NCI-H1105 (cell line): ENCODE measurements at regions not wholly inside any gene's neighbourhood (a gene's known extent, or its start where the extent isn't known, plus 50 kb on each side); places are given as distances from the start of the nearest gene placed in this dataset.
"Not testable (repeated sequence)": the region's sequence is repeated elsewhere in the genome, so short reads cannot be mapped to it uniquely, and the experiment has no call there.

ENCODE experiments used
- DNase-seq: peaks from one replicate; lab custom pipeline; 2025; lab: John Stamatoyannopoulos, UW

GRCh38 chr1:232715154-232715553 is 85.2 kb upstream of the SIPA1L2 start:
- DNase-seq: no peak

DNA sequence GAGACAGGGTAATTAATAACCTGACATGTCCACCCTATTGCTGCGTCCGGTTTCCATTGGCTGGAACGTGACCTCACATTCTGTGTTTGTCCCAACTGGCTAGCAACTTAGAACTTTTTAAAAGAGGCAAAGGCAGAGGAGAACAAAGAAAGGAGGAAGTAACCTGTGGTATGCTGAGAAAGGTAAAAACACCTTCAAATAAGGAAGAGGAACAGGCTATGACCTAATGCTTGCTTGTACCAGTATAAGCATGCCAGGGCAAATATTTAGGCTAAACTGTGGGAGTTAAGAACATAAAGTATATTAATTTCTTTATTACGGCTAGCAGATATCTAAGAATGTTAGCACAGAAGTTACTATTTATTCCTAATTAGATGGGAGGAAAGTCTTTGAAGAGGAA is 87.3 kb upstream of the MAP10 start:
- DNase-seq: not testable (repeated sequence)

DNA sequence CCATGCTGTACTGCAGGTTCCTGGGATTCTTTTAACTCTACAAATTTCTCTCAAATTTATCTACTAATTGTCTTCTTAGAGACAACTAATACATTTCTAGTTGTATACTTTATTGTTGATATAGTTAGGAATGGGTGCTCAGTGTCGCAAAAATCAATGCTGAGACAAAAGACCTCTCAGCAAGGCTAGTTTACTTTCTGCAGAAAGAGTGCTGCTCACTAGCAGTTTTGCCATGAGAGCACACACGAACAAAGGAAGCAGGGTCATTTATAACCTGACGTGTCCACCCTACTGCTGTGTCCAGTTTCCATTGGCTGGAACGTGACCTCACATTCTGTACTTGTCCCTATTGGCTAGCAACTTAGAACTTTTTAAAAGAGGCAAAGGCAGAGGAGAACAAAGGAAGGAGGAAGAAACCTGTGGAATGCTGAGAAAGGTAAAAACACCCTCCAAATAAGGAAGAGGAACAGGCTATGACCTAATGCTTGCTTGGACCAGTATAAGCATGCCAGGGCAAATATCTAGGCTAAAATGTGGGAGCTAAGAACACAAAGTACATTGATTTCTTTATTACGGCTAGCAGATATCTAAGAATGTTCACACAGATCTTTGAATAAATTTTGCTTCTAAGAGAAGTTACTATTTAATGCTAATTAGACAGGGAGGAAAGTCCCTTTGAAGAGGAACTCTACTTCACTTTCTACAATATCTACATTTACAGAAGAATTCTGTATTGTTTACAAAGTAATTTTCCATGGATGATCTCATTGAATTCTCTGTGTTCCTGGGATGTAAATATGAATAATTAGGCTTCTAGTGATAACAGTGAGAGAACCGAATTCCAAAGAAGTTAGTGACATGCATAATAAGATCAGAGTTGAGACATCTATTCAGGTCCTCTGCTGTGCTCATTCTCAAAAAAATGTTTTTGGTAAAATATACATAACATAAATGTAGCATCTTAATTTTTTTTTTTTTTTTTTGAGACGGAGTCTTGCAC is 86.0 kb upstream of the MAP10 start:
- DNase-seq: no peak

- DNase-seq: no peak
These were observed 82.6 kb upstream of the MAP10 start for GRCh38 chr1:232722626-232723025.

- DNase-seq: no peak
These were observed 79.7 kb upstream of the MAP10 start for GRCh38 chr1:232725305-232726047.

DNA sequence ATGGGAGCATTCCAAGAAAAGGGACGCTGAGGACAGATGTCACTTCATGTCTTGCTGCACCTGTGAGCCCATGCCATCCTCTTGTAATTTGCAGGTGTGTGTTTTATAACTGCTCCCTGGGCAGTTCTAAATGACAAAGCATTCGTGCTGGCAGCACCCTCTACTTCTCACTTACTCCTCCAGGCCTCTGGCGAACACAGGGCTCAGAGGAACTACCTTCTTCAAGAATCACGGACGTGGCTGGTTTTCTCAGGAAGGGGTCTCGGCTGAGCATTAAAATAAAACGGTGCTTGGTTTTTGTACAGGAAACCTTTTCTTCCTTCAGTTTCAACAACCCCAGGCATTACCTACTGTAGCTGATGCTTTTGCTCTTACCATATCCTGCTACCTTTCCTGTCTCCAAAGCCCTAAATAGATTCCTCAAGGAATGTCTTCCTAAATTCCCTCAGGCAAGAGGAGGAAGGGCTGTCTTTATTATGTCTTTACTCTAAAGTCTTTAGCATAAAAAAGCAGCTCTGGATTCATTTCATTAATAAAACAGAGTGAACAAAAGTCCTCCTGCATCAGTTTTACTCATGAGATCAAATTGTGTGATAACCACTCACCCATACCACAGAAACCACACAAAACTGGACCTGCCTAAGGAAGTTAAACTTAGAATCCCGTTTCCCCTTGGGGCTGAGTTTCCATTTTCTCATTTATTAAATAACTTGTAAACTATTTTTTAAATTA is 79.0 kb upstream of the MAP10 start:
- DNase-seq: no peak

DNA sequence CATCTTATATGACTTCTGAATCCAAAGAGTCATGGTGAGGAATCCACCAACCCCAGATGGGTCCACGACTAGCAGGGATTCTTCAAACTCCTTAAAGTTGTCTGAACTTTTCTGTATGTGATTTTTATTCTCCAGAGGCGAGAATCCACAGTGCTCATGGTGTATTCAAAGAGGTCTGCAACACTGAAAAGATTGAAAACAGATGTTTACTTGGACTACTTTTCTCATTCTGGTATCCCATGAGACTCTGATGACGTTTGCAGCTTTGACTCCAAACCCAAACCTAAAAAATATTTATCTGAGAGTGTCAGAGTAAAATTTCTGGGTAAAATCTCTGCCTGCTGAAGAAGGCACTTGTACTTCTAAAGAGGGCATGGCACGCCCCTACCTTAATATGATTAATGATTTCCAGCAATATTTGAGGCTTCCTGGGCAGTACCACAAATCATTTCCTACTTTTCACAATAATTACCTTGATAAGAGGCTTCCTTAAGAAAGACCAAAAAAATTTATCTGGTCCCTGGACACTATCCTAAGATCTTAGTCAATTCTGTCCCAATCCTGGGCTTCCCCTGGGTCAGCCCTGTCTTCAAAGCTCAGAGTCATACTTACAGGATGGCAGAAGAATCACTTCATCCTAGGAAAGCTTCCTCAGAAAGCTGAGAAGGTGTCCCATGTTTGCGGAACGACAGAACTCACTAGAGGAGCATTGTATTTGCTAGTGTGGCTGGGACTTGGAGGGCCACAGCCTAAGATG is 76.5 kb upstream of the MAP10 start:
- DNase-seq: no peak

DNA sequence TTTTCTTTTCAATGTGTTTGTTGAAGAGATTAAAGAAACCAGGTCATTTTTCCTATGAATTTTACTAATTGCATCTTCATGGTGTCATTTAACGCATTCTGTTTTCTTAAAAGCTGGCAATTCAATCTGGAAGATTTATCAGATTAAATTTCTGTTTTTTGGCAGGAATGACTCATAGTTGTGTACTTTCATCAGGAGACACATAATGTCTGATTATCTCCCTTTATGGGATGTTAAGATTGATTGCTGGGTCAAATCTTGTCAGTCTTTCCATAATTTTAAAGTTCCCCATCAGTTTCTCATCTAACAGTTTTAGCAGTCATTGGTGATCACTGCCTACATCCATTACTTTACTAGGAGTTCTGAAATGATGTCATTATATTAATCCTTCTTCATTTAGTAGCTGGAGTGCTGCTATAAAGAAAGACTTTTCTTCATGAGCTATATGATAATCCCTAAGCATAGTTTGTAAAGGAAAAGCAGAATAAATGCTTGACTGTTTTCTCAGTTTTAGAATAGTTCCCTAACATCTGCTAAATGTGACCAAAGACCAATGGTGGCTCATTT is 72.8 kb upstream of the MAP10 start:
- no peak for DNase-seq

- DNase-seq: no peak
These were observed 67.3 kb upstream of the MAP10 start for GRCh38 chr1:232737917-232738316.

- DNase-seq: no peak
These were observed 61.2 kb upstream of the MAP10 start for GRCh38 chr1:232743999-232744398.

DNA sequence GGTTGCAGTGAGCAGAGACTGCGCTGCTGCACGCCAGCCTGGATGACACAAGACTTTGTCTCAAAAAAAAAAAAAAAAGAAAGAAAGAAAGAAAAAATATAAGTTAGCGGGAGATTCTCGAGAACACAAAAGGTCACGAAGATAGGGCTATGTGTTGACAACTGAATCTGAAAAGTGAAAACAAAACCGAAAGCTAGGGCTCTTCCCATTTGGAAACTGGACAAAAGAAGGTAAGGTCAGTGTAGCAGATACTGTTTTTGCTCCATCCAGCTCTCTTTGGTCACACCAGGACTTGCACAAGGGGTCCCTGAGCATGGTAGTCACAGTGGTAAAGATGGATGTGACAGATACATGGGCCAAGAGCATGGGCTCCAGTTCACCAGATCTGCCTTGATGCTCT is 60.4 kb upstream of the MAP10 start:
- DNase-seq: no peak

GRCh38 chr1:232745698-232746097 is 59.5 kb upstream of the MAP10 start:
- not testable (repeated sequence) for DNase-seq

DNA sequence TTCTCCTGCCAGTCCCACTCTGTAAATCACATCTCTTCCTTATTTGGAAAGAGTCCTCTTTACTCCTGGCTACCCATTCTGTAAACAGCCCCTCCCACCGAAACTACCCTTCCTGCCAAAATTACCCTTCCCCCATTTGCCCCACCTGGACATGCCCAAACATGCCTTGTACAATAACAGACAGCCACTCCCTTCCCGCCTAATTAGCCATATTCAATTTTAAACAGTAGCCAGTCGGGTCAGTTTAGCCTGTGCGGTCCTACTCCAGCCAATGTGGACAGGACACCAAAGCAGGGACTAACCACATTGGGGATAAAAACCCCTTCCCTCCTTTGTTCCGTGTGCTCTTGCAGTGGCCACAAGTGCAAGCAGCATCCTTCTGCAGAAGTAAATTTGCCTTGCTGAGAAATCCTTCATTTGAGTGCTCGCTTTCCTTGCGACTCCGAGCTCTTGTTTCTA is 56.3 kb upstream of the MAP10 start:
- no peak for DNase-seq

DNA sequence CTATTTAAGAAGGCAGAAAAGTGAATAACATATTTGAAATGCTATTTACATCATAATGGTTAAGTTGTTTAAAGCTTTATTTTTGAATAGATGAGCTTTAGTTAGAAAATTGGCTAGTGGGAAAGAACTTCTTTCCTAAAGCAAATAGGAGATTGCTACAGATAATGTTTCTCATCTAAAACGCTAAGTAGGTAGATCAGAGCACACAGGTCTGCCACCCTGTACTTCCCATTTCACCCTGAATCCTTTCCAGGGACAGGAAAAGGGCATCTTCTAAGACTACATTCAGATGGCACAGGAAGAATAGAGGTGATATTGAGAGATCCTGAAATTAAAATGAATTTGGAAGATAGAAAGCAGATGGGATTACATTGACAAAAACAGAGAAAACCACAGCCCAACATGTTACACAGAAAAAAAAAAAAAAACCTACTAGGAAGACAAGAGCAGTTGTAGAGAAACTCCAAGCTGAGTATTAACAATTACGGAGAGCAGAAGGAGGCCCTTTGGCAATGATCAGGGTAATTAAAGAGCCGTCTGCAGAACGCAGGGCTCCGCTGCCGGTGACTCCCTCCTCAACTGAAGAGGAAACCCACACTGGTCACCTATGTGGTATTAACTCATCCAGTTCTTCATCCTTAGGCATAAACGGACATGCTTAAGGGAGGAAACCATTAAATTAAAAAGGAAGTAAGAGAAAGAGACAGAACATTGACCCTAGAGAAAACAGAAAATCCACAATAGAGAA is 53.6 kb upstream of the MAP10 start:
- no peak for DNase-seq

GRCh38 chr1:232752365-232752764 is 52.9 kb upstream of the MAP10 start:
- DNase-seq: no peak

GRCh38 chr1:232754930-232755329 is 50.3 kb upstream of the MAP10 start:
- no peak for DNase-seq
